Fibroblast of skin of right biceps (primary cell): ENCODE measurements at regions not wholly inside any gene's neighbourhood (a gene's known extent, or its start where the extent isn't known, plus 50 kb on each side); places are given as distances from the start of the nearest gene placed in this dataset.
"Not testable (repeated sequence)": the region's sequence is repeated elsewhere in the genome, so short reads cannot be mapped to it uniquely, and the experiment has no call there.

Source experiments
- DNase-seq: peaks from one replicate; pipeline ENCODE4 v3.0.0-alpha.2; 2013

GRCh38 chr19:27806471-27807070 is 1406.4 kb downstream of the UQCRFS1 start:
- DNase-seq = no peak

DNA sequence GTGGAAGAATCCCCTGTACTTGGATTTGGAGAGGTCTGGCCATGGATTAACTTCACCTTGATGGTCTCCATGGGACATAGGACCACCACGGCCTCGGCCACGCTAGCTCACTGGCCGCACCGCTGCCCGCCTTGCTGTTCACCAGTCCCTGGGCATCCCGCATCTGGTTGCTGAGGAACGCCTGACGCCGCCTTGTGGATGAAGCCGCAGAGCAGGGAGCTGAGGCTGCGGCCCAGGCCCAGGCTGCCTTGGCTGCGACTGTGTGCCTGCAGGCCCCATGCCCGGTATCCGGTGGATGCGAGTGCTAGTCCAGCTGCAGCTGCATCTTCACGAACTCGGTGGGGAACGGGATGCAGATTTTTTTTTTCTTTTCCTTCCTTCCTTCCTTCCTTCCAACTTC is 1407.1 kb downstream of the UQCRFS1 start:
- no peak for DNase-seq

DNA sequence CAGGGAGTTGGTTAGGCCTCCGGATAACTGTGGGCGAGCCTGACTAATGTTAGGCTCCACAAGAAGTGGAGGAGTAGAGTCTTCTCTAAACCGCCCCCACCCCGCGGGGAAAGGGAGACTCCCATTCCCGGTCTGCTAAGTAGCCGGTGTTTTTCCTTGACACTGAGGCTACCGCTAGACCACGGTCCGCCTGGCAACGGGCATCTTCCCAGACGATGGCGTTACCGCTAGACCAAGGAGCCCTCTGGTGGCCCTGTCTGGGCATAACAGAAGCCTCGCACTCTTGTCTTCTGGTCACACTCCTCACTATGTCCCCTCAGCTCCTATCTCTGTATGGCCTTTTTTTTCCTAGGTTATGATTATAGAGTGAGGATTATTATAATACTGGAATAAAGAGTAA is 1410.7 kb downstream of the UQCRFS1 start:
- DNase-seq = not testable (repeated sequence)

DNA sequence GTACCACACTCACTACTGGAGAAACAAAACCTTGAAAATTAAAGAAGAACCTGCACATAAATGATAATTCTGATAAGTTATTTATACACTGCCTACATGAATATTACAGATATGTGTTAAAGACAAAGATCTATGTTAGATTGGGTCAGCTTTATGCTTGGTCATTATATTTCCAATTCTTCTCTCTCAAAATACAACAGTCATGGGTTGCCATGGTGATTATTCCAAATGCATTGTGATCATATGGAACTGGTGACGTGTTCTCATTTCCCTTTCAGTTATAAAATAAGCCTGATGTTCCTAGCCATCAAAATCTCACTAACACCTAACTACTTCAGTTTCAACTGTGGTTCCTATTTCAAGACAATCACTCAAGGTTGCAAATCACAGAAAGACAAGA is 1416.4 kb downstream of the UQCRFS1 start:
- DNase-seq = no peak

GRCh38 chr19:27796073-27796472 is 1416.9 kb downstream of the UQCRFS1 start:
- DNase-seq = peak; percentile 8

DNA sequence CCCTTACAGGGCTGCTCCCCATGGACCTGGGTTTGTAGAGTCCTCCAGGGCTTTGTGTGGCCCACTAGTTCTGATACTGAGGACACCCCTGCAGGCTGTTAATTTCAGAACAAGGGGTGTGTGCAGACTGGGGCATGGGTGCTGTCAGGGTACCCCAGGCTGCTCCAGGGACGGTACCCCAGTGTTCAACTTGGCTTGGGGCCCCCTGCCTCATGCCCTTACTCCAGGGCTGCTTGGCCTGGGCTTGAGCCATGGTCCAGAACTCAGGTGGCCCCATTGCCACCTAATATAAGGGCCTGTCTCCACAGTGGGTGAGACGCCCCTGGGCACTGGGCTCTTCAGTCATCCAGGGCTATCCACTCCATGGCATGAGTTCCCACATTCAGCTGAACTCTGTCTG is 1417.6 kb downstream of the UQCRFS1 start:
- no peak for DNase-seq

GRCh38 chr19:27794494-27795042 is 1418.4 kb downstream of the UQCRFS1 start:
- DNase-seq = peak; percentile 26

GRCh38 chr19:27793644-27794493 is 1419.1 kb downstream of the UQCRFS1 start:
- DNase-seq = peak; percentile 93

DNA sequence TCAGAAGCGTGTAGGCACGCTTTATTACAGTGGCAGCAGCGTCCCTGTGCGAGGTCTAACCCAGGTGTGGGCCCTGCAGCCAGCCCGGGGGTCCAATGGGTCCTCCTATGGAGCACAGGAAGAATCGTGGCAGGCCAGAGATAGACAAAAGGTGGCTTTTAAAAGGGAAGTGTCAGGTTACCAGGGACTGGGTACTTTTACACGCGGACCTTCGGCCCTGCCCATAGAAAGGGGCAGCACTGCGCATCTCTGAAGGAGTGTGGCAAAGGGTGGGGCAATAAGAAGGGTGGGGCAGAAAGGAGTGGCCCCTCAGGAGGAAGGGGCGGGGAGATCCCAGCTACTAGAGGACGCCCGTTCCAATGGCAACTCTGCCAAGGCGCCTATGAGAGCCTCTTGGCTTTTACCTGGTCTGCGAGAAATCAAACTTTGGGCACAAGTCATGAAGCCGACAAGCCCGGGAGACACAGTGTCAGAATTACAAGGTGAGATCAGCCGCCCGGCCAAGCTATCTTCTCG is 1419.8 kb downstream of the UQCRFS1 start:
- DNase-seq = peak; percentile 76

DNA sequence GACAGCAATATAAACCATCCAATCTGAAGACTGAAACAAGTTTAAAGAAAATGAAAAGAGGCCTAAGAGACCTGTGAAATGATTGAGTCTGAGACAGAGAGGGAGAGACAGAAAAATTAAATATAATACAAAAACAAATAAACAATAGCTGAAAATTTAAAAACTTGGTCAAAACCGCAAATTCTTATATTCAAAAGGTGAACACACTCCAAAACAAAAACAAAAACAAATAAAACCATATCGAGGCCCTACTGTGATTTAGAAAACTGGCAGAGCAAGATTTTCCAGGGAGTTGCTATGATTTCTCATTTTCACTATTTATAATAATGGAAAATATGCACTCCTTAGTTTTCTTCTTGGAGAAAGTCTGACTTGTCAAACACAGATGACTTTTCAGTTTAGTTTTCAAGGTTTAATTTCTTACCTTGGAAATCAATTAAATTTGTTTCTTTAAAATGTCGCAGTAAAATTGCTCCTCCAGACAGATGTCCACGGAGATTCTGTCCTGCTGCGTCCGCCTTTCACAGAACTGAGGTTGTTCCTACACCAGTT is 1420.3 kb downstream of the UQCRFS1 start:
- DNase-seq = no peak

- DNase-seq = no peak
These were observed 1432.4 kb downstream of the UQCRFS1 start for GRCh38 chr19:27780367-27781075.

GRCh38 chr19:27779954-27780353 is 1433.0 kb downstream of the UQCRFS1 start:
- no peak for DNase-seq

DNA sequence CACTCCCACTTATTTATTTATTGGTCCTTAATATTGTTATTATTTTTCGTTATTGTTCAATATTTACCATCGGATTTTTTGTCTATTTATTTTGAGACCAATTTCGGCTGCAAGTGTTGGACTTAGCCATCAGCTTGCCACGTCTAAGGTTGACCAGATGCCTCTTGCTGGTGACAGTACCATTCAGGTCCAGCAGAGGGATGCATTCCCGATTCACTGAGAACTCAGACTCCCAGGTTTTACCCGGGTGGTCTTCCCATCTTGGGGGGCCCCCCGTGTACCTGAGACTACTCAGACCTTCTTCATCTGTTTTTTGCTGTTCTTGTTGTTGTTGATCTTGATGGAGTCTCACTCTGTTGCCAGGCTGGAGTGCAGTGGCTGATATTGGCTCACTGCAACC is 1435.2 kb downstream of the UQCRFS1 start:
- no peak for DNase-seq

- DNase-seq = no peak
These were observed 1435.7 kb downstream of the UQCRFS1 start for GRCh38 chr19:27777242-27777641.

DNA sequence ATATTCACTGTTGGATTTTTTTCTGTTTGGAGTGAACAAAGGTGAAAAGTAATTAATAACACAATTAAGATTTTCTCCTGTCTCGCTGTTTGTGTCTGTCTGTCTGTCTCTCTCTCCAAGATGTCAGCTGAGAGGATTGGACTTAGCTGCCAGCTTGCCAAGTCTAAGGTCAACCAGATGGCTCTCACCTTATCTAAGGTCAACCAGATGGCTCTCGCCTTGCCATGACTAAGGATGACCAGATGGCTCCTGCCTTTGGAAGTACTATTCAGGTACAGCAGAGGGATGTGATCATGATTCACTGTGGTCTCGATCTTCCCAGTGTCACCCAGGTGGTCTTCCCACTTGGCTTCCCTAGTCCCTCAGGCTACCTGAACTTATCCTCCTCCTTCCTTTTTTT is 1436.4 kb downstream of the UQCRFS1 start:
- no peak for DNase-seq

DNA sequence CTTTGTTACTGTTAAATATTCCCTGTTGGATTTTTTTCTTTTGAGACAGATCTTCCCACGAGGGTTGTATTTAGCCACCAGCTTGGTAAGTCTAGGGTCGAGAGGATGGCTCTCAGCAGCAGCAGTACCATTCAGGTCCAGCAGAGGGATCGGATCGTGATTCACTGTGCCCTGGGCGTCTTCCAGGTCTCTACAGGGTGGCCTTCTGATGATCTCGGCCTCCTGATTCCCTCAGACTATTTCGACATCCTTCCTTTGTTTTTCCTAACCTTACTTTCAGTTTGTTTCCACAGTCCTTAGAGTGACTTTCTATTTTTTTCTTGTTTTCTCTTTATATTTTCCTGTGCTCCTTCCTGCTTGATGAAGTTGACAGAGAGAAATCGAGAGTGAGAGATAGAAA is 1436.9 kb downstream of the UQCRFS1 start:
- DNase-seq = peak; percentile 20

GRCh38 chr19:27775395-27775794 is 1437.6 kb downstream of the UQCRFS1 start:
- DNase-seq = no peak

- peak; percentile 2 for DNase-seq
These were observed 1438.1 kb downstream of the UQCRFS1 start for GRCh38 chr19:27774827-27775226.

DNA sequence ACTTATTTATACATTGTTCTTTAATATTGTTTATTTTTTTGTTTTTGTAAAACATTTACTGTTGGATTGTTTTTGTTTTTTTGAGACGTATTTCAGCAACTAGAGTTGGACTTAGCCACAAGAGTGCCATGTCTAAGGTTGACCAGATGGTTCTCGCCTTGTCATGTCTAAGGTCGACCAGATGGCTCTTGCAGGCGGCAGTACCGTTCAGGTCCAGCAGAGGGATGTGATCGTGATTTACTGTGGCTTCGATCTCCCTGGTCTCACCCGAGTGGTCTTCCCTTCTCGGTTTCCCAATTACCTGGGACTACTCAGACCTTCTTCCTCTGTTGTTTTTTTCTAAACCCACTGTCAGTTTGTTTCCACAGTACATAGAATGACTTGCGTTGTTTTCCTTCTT is 1438.6 kb downstream of the UQCRFS1 start:
- no peak for DNase-seq

DNA sequence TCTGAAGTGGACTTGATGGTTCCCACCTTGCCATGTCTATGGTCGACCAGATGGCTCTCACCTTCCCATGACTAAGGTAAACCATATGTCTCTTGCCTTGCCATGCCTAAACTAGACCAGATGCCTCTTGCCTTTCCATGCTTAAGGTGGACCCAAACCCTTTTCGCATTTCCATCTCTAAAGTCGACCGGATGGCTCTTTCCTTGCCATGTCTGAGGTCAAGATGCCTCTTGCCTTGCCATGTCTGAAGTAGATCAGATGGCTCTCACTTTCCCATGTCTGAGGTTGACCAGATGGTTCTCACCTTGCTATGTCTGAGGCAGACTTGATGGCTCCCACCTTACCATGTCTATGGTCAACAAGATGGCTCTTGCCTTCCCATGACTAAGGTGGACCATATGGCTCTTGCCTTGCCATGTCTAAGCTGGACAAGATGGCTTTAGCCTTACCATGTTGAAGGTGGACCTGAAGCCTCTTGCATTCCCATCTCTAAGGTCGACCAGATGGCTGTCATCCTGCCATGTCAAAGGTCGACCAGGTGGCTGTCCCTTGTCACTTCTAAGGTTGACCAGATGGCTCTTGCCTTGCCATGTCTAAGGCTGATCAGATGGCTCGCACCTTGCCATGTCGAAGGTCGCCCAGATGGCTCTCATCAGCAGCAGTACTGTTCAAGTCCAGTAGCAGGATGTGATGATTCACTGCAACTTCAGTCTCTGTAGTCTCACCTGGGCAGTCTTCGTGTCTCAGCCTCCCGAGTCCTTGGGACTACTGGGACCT is 1439.4 kb downstream of the UQCRFS1 start:
- no peak for DNase-seq

DNA sequence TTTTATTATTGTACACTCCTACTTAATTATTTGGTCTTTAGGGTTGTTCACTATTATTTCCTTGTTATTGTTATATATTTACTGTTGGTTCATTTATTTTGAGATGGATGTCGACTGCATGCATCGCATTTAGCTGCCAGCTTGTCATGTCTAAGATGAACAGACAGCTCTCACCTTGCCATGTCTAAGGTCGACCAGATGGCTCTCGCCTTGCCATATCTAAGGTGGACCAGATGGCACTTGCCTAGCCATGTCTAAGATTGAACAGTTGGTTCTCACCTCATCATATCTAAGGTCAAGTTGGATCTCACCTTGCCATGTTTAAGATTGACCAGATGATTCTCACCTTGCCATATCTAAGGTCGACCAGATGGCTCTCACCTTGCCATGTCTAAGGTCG is 1440.9 kb downstream of the UQCRFS1 start:
- DNase-seq = no peak

DNA sequence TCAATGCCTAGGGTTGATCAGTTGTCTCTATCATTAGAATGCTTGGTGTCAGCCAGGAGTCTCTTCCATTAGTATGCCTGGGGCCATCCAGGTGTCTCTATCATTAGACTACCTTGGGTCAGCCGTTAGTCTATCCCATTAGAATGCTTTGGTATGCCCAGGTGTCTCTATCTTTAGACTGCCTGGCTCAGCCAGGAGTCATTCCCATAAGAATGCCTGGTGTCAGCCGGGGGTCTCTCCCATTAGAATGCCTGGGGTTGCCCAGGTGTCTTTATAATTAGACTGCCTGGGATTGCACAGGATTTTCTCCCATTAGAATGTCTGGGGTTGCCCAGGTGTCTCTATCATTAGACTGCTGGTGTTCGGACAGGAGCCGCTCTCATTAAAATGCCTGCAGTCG is 1442.9 kb downstream of the UQCRFS1 start:
- no peak for DNase-seq
